DMS79 (cell line): ENCODE measurements at regions not wholly inside any gene's neighbourhood (a gene's known extent, or its start where the extent isn't known, plus 50 kb on each side); places are given as distances from the start of the nearest gene placed in this dataset.
A peak's percentile ranks its signal among the peaks of the same experiment; 100 is the strongest.
"Not testable (repeated sequence)": the region's sequence is repeated elsewhere in the genome, so short reads cannot be mapped to it uniquely, and the experiment has no call there.

Source experiments
- DNase-seq: peaks from one replicate; lab custom pipeline; 2025; lab: John Stamatoyannopoulos, UW

DNA sequence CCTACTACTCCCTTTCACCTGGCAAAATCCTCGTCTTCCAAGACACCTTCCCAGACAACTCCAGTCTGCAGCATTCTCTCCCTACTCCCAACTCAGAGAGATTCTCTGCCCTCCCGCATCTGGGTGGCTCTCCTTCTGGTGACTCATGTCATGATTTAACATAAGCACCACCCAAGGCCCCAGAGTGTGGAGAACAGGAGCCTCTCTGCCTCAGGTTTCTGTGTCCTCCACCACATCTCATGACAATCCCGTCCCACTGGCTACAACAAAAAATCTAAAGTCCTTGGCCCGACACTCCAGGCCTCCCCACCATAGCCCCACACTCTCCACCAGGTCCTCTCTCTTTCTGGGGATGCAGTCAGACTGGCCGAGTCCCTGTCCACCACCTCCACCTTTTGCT is 197.1 kb downstream of the BCL11A start:
- DNase-seq = no peak

DNA sequence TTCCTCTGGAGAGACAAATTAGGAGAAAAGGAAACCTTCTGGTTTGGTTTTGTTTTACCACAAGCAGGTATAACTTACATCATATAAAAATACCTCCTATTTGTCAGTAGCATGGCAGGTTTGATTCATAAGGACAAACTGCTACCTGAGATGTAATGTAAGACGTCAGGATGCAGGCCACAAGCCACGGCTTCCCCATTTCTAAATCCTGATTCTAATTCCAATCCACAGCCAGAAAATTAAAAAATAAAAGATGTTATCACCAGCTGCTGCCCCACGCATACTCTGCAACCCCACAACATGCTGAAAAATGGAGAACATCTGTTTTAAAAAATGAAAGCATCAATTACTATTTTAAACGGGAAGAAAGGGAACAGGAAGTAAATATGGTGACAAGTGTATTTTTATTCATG is 197.6 kb downstream of the BCL11A start:
- DNase-seq = no peak

DNA sequence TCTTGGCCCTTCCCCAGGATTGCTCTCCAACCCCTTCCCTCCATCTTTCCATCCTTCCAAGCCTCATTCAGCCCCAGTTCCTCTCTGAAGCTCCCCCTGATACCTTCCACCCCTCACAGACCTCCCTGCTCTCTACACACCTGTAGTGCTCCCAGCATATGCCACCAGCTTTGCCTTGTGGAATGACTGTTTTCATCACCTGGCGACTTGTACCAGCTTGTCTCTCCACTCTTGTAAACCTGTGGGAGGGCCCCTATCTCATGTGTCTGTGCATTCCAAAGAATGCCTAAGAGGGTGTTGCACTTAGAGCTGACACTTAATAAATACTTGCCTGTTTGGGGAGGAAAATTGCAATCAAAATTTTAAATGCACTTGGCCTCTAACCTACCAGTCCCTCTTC is 198.7 kb downstream of the BCL11A start:
- DNase-seq = peak; percentile 50

DNA sequence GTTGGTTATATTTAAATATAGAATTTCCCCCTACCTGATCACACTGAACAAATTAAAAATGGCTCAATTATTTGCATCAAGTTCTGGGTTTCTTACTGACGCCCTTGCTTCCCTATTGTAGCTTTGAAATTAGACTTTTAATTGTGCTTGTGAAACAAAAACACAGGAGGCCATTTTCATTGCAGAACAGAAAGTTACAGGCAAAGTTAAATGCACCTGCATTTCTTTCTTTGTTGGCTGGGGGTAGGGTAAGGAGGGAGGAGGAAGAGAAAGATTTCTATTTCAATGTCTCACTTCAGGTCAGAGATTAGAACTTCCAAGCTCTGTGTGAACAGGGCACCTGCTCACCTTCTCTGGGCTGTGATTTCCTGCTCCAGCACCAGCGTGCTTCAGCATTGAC is 199.6 kb downstream of the BCL11A start:
- no peak for DNase-seq

DNA sequence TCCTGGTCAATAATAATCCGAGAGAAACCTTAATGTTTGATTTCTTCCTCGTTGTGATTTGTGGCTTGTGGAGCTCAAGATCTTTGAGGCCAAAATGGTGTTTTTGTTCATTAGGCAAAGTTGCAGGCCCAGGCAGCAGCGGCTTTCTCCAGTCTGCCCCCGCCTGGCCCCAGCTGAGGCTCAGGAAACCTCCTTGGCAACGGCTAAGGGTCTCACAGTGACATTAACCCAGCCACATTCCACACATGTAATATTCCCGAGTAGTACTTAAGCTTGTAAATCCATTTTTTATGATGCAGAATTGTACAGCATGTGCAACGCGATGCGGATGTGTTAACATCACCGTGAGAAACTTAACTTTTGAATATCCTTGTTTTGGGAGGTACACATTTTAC is 200.1 kb downstream of the BCL11A start:
- DNase-seq = no peak

DNA sequence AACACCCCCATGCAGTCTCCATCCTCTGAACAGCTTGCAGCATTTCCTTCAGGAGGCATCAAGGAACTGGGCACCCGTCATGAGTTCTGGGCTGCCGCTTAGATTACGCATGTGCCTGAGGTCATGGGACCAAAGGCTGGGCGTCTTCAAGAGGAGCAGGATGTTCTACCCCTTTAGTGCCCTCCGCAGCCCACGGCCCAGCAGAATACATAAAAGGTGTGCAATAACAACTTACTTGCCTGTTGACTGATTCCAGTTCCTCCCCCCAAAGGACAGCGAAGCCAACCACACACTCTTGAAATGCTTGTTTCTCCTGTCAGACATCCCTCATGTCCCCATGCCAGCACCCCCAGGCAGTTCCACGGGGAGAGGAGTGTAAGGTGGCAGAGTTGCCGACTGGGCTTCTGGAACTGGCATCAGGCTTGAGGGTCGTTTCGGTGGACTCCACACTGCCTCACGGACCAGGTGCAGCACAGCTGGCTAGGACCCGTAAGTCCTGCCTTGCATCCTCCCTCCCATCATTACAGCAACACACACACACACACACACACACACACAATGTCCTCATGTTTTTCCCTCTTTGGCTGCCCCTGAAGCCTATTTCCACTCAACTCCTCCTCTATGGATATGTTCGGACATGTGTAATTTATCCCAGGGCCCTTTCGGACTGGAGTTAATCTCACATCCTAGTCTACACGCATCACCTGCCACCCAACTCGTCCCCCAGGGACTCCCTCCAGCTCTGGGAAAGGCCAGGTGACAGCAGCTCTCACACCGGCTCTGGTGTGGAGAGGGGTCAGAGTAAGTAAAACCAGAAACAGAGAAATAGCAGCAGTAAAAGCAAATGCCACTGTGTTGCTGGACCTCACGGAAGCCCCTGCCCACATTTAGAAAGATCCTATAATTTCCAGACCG is 200.7 kb downstream of the BCL11A start:
- DNase-seq = no peak

DNA sequence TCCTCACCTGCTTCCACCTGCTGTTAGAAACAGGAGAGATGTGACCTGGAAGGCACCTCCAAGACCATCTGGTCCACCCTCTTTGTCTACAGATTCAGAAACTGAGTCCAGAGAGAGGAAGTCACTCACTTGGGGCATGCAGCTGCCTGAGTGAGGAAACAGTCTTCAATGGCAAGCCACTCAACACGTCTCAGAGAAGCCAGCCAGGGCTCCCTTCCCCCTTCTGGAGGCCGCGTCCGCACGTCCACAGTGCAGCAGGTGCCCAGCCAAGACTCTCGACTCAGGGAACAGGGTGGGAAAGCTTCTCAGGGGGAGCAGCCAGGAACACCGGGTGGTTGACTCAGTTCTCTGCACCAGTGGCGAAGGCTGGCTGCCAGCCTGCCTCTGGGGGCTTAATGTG is 201.7 kb downstream of the BCL11A start:
- no peak for DNase-seq

DNA sequence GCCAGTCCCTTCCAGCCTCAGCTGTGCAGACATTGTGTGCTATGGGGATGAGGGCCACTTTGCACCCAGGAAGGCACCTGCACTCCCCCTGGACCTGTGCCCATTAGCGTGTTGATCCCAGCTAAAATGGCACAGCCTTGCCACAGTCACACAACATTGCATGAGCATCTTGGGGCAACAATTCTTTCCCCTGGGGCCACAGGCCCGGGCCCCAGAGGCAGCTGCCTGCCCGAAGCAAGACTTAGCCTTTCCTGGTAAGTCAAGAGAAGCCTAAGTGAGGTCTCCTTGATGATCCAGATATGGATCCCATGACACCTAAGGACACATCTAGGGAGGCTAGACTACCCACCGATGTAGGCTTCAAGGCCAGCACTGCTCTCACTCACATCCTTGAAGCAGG is 202.1 kb downstream of the BCL11A start:
- DNase-seq = no peak

DNA sequence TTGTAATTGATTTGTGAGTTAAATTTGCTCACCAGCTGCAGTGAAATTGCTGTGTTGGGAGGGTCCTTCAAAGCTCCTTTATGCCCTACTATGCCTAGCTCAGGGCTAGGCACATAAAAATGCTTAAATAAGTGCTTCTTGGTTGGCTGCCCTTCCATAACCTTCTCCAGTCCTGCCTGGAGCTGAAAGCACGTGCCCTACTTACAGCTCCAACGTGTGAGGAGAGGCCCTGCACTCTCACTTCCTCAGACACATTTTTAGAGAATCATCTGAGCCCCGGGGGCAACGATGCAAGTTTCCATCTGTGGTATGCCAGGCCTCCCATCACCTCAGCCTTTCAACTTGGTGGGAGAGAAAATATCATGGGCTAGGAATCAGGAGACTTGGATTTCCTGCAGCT is 202.7 kb downstream of the BCL11A start:
- DNase-seq = no peak

DNA sequence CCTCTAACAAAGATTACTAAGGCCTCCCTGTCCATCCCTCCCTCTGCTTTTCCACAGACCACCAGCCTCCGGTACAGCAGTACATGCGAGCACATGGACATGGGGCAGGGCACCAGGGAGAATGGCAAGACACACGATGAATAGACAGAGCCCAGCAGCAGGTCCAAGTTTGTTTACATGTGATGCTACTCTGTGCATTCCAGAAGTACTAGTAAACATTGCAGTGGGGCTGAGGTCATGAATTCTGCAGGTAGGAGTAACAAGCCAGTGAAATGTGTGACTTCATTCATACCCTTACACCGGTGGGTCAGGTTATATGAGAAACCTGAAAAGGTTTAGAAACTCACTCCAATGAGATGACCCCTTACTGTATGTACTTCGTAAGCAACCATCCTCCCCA is 205.7 kb downstream of the BCL11A start:
- DNase-seq = no peak

DNA sequence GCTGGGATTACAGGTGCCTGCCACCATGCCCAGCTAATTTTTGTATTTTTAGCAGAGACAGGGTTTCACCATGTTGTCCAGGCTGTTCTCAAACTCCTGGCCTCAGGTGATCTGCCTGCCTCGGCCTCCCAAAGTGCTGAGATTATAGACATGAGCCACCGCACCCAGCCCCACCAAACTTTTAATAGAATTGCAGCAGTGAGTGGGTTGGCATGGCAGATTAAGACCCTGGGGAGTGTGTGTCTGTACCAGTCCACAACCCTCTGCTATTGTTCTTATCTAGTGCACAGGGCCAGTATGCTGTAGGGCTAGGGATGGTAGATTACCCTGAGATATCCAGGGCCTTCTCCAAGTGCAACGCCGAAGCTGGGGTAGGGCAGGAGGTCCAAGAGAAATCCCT is 211.0 kb downstream of the BCL11A start:
- not testable (repeated sequence) for DNase-seq

DNA sequence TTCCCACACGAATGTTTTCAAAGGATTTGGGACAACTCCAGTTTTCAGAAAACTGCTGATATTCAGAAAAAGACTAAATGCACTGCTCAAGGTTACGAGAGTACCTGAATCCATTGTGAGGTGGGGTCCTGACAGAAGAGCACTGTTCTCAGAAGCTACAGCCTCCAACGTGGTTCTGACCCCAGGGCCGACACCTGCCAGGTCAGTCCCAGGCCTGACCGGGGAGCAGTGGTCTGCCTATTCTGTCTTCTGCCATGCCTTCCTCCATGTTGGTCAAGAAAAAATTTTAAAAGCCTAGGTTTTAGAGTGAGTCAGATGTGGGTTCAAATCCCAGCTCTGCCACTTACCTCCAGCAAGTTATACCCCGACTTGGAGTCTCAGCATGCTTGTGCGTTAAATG is 212.3 kb downstream of the BCL11A start:
- DNase-seq = no peak

DNA sequence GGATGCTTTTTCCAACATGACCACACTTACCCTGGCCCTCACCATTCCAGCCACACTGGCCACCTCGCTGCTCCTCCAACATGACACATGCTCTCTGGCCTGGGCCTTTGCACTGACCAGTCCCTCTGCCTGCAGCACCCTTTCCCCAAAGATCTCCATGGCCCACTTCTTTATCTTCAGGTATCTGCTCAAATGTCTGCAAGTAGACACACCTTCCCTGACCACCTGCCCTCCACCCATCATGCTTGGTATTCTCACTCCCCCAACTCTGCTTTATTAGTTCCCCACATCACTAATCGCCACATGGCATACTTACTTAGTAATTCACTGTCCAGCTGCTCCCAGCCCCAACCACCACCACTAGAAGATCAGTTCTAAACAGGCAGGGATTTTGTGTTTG is 214.2 kb downstream of the BCL11A start:
- no peak for DNase-seq

DNA sequence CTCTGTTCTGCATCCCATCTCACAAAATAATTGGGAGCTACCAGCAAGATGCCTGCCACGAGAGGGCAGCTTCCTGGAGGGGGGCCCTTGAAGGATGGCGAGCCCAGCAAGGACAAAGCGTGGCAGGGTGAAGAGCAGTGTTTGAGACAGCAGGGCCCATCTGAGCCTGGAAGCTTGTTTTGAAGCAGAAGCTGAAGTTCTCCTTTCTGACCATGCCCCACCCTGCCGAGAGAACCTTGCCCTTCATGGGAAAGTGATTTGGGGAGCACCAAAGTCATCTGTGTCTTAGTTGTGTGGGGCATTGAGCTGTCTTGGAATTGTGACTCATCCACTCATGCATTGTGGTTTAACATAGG is 216.3 kb downstream of the BCL11A start:
- DNase-seq = no peak

DNA sequence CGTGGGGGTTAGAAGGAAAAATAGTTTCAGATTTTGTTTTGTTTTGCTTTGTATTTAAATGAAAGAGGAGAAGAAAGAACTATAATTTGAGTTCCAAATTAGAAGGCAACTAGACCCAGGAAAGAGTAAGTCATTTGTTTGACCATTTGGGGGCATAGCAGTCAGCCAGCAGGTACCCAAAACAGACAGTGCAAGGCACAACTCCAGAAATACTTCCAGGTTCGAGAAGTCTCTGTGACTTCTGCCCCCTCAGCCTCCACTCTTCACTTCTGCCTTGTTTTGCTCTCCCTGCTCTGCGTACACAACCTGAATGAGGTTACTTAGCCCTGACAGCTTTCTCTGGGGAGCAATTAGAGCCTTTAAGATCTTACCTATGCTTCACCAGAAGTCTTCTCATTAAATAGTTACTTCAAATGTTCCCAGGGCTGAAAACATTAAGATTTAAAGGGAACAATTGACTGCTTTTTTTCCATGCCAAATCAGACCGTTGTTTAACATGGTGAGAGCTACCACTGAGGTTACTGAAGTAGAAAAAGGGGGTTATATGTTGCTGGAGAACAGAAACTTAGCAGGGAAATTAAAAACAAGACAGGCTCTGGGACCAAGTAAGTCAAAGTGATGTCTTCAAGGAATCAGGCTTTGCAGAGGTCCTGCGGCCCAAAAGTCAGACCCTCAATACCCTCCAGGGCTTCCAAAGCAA is 216.9 kb downstream of the BCL11A start:
- DNase-seq = no peak

DNA sequence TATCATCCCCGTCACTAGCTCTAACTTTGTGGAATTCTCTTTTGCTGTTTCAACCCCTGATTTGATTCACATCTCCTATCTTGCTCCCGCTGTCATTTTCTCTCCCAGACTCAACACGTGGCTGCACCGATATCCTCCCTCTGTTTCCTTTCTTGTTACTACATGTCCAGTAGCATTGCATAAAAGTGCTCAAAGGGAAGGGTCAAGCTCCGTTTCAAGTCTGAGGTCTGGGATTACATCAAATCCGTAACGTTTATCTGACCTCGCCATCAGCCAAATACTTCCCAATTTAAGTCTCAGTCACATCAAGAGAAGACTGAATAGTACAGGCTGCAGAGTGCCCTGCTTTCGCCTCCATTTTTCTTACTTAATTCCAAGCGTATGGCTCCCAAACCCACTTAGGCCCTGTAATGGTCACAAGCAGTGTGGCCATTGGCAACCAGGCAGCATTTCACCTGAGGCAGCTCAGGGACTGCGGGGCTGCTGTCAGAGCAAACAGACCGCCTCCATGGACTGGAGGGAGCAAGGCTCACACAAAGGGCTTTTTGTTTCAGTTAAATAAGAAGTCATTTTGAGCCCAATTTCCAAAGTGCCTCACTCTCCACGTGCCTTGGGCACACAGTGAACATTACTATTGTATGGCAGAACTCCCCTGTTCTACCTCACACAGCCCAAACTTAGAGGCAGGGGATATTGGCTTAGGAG is 217.8 kb downstream of the BCL11A start:
- DNase-seq = no peak

DNA sequence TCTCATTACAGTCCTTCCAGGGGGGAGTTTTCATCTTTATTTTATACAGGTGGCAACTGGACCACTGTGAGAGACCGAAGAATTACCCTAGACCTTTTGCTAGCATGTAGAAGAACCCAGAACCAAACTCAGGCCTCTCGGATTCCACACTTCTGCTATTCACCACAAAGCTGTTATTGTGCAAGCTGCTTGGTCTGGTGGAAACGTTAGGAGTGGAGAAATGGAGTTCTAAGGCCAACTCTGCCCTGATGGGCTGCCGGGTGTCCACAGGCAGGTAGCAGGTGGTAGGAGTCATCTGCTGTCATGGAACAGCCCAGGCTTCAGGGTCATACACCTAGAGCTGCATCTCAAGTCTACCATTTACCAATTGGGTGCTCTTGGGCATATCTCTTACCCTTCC is 218.8 kb downstream of the BCL11A start:
- DNase-seq = no peak

DNA sequence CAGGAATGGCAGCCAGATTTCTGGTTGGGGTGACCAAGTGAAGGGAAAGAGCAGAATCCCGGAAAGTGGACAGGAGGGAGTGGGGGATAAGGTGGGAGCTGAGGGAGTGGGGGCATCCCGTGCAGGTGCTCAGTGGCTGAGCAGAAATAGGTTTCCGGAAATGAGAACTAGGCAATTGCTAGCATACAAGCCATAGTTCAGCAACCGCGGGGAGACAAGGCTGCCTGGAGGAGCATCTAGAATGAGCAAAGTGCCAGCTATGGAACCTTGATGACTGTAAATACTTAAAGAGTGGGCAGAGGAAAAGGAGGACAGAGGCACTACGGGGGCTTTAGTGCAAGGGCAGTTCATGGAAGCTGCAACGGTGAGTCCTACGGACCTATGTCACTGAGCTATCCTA is 220.2 kb downstream of the BCL11A start:
- no peak for DNase-seq

DNA sequence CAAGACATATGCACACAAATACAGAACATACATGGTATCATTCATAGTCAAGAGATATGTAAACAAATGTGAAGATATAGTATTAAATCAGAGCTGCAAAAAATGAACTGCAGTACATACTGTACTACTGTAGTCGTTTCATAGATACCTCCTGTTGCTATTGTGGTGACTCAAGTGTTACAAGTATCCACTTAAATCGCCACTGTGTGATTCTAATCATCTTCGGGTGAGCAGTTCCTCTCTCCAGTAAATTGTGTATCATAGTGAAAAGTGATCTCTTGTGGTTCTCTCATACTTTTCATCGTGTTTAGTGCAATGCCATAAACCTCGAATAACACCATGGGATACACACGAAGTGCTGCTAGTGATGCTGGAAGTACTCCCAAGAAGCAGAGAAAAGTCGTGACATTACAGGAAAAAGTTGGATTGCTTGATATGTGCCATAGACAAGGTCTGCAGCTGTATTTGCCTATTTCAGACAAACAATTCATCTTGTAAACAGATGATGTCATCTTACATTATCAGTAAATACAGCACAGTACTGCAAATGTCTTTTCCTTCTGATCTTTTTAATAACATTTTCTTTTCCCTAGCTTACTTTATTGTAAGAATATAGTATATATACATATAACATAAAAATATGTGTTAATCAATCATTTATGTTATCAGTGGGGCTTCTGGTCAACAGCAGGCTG is 222.2 kb downstream of the BCL11A start:
- DNase-seq = peak; percentile 89

DNA sequence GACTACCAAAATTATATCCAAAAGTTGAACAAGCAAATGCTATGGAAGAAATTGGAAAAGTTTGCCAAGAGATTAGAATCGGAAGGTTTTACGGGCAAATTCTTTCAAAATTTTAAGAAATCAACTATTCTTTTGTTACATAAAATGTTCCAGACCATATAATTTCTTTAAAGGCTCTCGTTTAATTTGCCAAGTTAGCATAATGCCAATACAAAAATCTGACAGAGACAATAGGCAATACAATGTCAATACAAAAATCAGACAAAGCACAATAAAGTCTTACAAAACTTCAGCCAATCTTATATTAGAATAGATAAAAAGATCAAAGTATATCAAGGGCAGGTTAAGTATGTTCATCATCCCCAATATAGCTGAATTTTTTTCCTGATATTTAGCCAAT is 224.2 kb downstream of the BCL11A start:
- no peak for DNase-seq

DNA sequence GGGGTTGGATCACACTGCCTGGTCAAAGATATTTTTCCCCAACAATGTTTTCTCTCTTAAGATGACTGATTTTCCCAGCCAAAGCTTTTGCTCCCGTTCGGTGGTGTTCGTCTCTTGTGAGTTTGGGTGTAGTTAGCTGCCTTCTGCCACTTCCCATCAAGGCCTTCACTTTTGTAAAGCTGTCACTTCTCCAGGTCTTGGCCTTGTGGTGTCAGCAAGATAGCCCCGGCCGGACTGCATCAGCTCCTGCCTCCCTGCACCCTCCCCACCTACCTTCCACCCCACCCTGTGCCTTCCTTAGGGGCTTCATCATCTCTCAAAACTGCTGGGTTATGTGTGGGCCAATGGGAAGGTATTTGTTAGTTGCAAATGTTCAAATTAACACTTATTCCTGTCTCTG is 228.9 kb downstream of the BCL11A start:
- no peak for DNase-seq

DNA sequence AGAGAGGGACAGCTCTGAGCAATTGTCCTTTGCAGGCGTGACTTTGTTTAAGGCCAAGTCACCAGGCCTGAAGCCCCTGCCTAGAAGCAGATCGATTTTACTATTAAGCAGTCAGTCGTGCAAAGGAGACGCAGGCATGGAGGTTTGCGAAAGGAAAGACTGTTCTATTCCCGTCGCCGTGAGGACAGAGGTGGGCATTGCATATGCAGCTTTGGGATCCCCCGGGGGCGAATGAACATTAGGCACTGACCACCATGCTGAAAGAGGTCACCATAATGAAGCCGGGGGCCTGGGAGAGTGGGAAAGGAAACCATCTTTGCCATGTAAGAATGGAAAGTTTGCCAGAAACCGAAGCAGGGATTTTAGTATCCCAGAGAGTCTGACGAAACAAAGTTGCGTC is 231.6 kb downstream of the BCL11A start:
- DNase-seq = no peak
